GM23338 (cell line): ENCODE measurements at regions not wholly inside any gene's neighbourhood (a gene's known extent, or its start where the extent isn't known, plus 50 kb on each side); places are given as distances from the start of the nearest gene placed in this dataset.

Experiments
- ATAC-seq: fragments of 200-7000 bp; cut with Tn5 transposase; 3 replicates; pipeline ENCODE4 v1.9.1; 2020
- DNase-seq: peaks from one replicate; pipeline ENCODE4 v3.0.0-alpha.2; 2015; ENCODE audit warnings: low spot score
- H2AFZ ChIP-seq: fragments of 200-600 bp; sonication (generic); 2 replicates; pipeline ENCODE4 v1.8.0; 2016; ENCODE audit warnings: antibody characterized with exemption, mild to moderate bottlenecking, moderate library complexity
- H3F3A ChIP-seq: fragments of 200-600 bp; sonication (generic); replicated peaks from 2 replicates; pipeline ENCODE4 v1.8.0; 2017; ENCODE audit warnings: antibody characterized with exemption, mixed run types, low read depth
- H3K27ac ChIP-seq: fragments of 200-600 bp; sonication (generic); 2 replicates; pipeline ENCODE4 v1.6.1; 2016; ENCODE audit warnings: low read depth
- H3K27me3 ChIP-seq: fragments of 200-600 bp; sonication (generic); 2 replicates; pipeline ENCODE4 v1.8.0; 2016; ENCODE audit warnings: mild to moderate bottlenecking, mixed run types, moderate library complexity; ENCODE audit not compliant: insufficient read depth
- H3K36me3 ChIP-seq: fragments of 200-600 bp; sonication (generic); 2 replicates; pipeline ENCODE4 v1.8.0; 2016; ENCODE audit warnings: mild to moderate bottlenecking; ENCODE audit not compliant: insufficient read depth
- H3K4me1 ChIP-seq: fragments of 200-600 bp; sonication (generic); 2 replicates; pipeline ENCODE4 v1.8.0; 2016; ENCODE audit warnings: mild to moderate bottlenecking, moderate library complexity; ENCODE audit not compliant: insufficient read depth
- H3K4me2 ChIP-seq: fragments of 200-600 bp; sonication (generic); 2 replicates; pipeline ENCODE4 v1.7.1; 2017; ENCODE audit warnings: mixed run types
- H3K4me3 ChIP-seq: fragments of 200-600 bp; sonication (generic); 2 replicates; pipeline ENCODE4 v1.6.1; 2016; ENCODE audit warnings: mixed run types
- H3K79me2 ChIP-seq: fragments of 200-600 bp; sonication (generic); replicated peaks from 2 replicates; pipeline ENCODE4 v1.8.0; 2017; ENCODE audit warnings: mild to moderate bottlenecking; ENCODE audit not compliant: insufficient read depth
- H3K9me2 ChIP-seq: fragments of 200-600 bp; sonication (generic); 2 replicates; pipeline ENCODE4 v1.8.0; 2017; ENCODE audit not compliant: insufficient read depth
- H4K20me1 ChIP-seq: fragments of 200-600 bp; sonication (generic); replicated peaks from 2 replicates; pipeline ENCODE4 v1.8.0; 2017; ENCODE audit warnings: mild to moderate bottlenecking; ENCODE audit not compliant: insufficient read depth
- H3K27ac Mint-ChIP-seq: 2 replicates; pipeline ENCODE4 v1.8.0; 2020; ENCODE audit warnings: inconsistent platforms, mild to moderate bottlenecking, moderate library complexity, mixed read lengths
- H3K27me3 Mint-ChIP-seq: 3 replicates; pipeline ENCODE4 v1.8.0; 2022; ENCODE audit warnings: low read depth, mild to moderate bottlenecking, moderate library complexity, mixed read lengths, inconsistent platforms; ENCODE audit not compliant: insufficient read depth, poor library complexity
- H3K36me3 Mint-ChIP-seq: 3 replicates; pipeline ENCODE4 v1.8.0; 2021; ENCODE audit warnings: low read depth, mild to moderate bottlenecking, inconsistent platforms, moderate library complexity, mixed read lengths
- H3K4me1 Mint-ChIP-seq: 3 replicates; pipeline ENCODE4 v1.8.0; 2020; ENCODE audit warnings: mild to moderate bottlenecking, inconsistent platforms, mixed read lengths
- H3K4me3 Mint-ChIP-seq: 3 replicates; pipeline ENCODE4 v1.8.0; 2021; ENCODE audit warnings: moderate library complexity, mild to moderate bottlenecking, inconsistent platforms, mixed read lengths
- H3K9me3 Mint-ChIP-seq: 3 replicates; pipeline ENCODE4 v1.8.0; 2020; ENCODE audit warnings: moderate library complexity, mild to moderate bottlenecking, inconsistent platforms, mixed read lengths
- CREB1 ChIP-seq: fragments of 250-450 bp; sonication (Bioruptor Pico); IDR thresholded peaks from 2 replicates; pipeline ENCODE4 v1.5.0; 2020; ENCODE audit warnings: low read depth, mild to moderate bottlenecking, moderate library complexity
- EZH2phosphoT487 ChIP-seq: fragments of 200-600 bp; sonication (generic); IDR thresholded peaks from one replicate; pipeline ENCODE4 v1.8.1; 2018; ENCODE audit warnings: antibody characterized with exemption; ENCODE audit not compliant: unreplicated experiment
- NANOG ChIP-seq: IDR thresholded peaks from 2 replicates; pipeline ENCODE4 v1.6.1; 2016; ENCODE audit warnings: antibody characterized with exemption, borderline replicate concordance
- ZNF331 ChIP-seq: fragments of 250-450 bp; sonication (Bioruptor Pico); IDR thresholded peaks from 2 replicates; pipeline ENCODE4 v1.5.0; 2020; ENCODE audit warnings: low read depth, mild to moderate bottlenecking, moderate library complexity
- TF ChIP-seq, protein P1 (sequence below): IDR thresholded peaks from one replicate; pipeline ENCODE4 v1.6.1; 2018; ENCODE audit warnings: antibody characterized with exemption; ENCODE audit not compliant: unreplicated experiment
- TF ChIP-seq, protein P2 (sequence below): IDR thresholded peaks from 2 replicates; pipeline ENCODE4 v1.6.1; 2016; ENCODE audit warnings: antibody characterized with exemption
- TF ChIP-seq, protein P3 (sequence below): fragments of 250-450 bp; sonication (Bioruptor Pico); IDR thresholded peaks from 2 replicates; pipeline ENCODE4 v1.5.0; 2020; ENCODE audit warnings: mild to moderate bottlenecking, moderate library complexity

DNA sequence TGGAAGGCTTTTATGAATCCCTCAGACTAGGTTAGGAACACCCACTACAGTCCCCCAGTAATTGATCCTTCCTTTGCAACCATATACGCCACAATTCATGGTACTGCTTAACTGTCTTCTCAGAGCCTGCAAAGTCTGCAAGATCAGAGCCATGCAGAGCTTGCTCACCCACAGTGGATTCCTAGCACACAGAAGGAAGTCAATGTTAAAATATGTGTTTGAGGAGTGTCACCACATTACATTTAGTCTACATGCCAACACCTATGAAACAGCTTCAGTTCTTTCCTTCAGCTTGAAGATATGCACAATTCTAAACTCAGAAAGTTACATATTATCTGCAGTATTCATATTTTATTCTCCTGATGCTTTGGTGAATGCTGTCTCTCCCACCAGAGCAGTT is 138.5 kb downstream of the NDUFA12 start:
- Histone ChIP-seq H3K27ac (no peak overlapping the region), H3K4me2 (no peak overlapping the region), H3F3A (no peaks in the 10 kb centered on the region), H3K4me3 (no peak overlapping the region), H3K9me2 (no peaks in the 10 kb centered on the region), H2AFZ (no peak overlapping the region), H4K20me1 (no peaks in the 10 kb centered on the region), H3K4me1 (no peaks in the 10 kb centered on the region; the same call in 1 of the 2 replicates), H3K79me2 (no peaks in the 10 kb centered on the region), H3K36me3 (no peaks in the 10 kb centered on the region), H3K27me3 (no peaks in the 10 kb centered on the region)
- Mint-ChIP-seq H3K36me3 (no peaks in the 10 kb centered on the region), H3K4me1 (no peaks in the 10 kb centered on the region), H3K27ac (no peak overlapping the region), H3K27me3 (no peaks in the 10 kb centered on the region), H3K4me3 (no peak overlapping the region), H3K9me3 (no peaks in the 10 kb centered on the region)
- DNase-seq: no peak
- ATAC-seq: no peak
- TF ChIP-seq, protein P1, sequence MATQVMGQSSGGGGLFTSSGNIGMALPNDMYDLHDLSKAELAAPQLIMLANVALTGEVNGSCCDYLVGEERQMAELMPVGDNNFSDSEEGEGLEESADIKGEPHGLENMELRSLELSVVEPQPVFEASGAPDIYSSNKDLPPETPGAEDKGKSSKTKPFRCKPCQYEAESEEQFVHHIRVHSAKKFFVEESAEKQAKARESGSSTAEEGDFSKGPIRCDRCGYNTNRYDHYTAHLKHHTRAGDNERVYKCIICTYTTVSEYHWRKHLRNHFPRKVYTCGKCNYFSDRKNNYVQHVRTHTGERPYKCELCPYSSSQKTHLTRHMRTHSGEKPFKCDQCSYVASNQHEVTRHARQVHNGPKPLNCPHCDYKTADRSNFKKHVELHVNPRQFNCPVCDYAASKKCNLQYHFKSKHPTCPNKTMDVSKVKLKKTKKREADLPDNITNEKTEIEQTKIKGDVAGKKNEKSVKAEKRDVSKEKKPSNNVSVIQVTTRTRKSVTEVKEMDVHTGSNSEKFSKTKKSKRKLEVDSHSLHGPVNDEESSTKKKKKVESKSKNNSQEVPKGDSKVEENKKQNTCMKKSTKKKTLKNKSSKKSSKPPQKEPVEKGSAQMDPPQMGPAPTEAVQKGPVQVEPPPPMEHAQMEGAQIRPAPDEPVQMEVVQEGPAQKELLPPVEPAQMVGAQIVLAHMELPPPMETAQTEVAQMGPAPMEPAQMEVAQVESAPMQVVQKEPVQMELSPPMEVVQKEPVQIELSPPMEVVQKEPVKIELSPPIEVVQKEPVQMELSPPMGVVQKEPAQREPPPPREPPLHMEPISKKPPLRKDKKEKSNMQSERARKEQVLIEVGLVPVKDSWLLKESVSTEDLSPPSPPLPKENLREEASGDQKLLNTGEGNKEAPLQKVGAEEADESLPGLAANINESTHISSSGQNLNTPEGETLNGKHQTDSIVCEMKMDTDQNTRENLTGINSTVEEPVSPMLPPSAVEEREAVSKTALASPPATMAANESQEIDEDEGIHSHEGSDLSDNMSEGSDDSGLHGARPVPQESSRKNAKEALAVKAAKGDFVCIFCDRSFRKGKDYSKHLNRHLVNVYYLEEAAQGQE: no peak
- TF ChIP-seq NANOG (no peak), ZNF331 (no peak)

DNA sequence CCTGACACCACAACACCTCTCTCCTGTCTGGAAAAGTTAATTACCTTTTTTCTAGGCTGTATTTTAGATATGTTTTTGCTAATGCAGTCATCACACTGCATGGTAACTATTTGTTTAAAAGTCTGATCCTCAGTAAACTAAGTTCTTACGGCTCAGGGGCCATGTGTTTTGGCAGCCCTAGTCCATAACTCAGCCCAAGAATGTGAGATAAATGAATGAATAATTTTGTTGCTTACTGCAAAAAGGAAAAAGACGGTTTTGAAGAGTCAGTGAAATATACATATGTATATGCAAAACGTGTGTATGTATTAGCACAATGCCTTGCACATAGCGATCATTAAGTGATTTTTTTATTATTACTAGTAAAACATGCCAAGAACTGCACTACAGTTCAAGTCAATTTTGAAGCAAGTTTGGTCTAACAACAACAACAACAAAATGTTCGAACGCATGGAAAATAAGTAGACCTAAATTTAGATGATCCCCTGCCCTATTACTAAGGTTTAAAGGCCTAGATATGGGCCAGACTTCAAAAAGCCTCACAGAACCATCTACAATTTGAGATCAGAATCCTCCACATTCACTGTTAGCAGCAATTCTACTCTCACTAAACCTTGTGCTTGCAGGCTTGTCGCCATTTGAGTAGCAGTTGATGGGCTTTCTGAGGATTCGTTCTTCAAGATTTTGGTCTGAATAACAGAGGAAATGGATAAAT is 140.0 kb downstream of the NDUFA12 start:
- Histone ChIP-seq H3K27me3 (no peaks in the 10 kb centered on the region), H3K9me2 (no peaks in the 10 kb centered on the region), H4K20me1 (no peaks in the 10 kb centered on the region), H2AFZ (no peak overlapping the region), H3K36me3 (no peaks in the 10 kb centered on the region), H3K4me3 (no peak overlapping the region), H3F3A (no peaks in the 10 kb centered on the region), H3K4me2 (no peak overlapping the region), H3K79me2 (no peaks in the 10 kb centered on the region), H3K27ac (no peak overlapping the region), H3K4me1 (no peaks in the 10 kb centered on the region; the same call in 1 of the 2 replicates)
- no peaks in the 10 kb centered on the region for H3K36me3 Mint-ChIP-seq
- no peak overlapping the region for H3K4me3 Mint-ChIP-seq
- no peaks in the 10 kb centered on the region for H3K27me3 Mint-ChIP-seq
- no peaks in the 10 kb centered on the region for H3K9me3 Mint-ChIP-seq
- H3K4me1 Mint-ChIP-seq: peaks cover 5% of the 10 kb centered on the region; the same call in 2 of the 3 replicates
- no peak for ATAC-seq
- no peak overlapping the region for H3K27ac Mint-ChIP-seq
- DNase-seq: no peak
- TF ChIP-seq, protein P2, sequence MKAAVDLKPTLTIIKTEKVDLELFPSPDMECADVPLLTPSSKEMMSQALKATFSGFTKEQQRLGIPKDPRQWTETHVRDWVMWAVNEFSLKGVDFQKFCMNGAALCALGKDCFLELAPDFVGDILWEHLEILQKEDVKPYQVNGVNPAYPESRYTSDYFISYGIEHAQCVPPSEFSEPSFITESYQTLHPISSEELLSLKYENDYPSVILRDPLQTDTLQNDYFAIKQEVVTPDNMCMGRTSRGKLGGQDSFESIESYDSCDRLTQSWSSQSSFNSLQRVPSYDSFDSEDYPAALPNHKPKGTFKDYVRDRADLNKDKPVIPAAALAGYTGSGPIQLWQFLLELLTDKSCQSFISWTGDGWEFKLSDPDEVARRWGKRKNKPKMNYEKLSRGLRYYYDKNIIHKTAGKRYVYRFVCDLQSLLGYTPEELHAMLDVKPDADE: no peak
- TF ChIP-seq, protein P3, sequence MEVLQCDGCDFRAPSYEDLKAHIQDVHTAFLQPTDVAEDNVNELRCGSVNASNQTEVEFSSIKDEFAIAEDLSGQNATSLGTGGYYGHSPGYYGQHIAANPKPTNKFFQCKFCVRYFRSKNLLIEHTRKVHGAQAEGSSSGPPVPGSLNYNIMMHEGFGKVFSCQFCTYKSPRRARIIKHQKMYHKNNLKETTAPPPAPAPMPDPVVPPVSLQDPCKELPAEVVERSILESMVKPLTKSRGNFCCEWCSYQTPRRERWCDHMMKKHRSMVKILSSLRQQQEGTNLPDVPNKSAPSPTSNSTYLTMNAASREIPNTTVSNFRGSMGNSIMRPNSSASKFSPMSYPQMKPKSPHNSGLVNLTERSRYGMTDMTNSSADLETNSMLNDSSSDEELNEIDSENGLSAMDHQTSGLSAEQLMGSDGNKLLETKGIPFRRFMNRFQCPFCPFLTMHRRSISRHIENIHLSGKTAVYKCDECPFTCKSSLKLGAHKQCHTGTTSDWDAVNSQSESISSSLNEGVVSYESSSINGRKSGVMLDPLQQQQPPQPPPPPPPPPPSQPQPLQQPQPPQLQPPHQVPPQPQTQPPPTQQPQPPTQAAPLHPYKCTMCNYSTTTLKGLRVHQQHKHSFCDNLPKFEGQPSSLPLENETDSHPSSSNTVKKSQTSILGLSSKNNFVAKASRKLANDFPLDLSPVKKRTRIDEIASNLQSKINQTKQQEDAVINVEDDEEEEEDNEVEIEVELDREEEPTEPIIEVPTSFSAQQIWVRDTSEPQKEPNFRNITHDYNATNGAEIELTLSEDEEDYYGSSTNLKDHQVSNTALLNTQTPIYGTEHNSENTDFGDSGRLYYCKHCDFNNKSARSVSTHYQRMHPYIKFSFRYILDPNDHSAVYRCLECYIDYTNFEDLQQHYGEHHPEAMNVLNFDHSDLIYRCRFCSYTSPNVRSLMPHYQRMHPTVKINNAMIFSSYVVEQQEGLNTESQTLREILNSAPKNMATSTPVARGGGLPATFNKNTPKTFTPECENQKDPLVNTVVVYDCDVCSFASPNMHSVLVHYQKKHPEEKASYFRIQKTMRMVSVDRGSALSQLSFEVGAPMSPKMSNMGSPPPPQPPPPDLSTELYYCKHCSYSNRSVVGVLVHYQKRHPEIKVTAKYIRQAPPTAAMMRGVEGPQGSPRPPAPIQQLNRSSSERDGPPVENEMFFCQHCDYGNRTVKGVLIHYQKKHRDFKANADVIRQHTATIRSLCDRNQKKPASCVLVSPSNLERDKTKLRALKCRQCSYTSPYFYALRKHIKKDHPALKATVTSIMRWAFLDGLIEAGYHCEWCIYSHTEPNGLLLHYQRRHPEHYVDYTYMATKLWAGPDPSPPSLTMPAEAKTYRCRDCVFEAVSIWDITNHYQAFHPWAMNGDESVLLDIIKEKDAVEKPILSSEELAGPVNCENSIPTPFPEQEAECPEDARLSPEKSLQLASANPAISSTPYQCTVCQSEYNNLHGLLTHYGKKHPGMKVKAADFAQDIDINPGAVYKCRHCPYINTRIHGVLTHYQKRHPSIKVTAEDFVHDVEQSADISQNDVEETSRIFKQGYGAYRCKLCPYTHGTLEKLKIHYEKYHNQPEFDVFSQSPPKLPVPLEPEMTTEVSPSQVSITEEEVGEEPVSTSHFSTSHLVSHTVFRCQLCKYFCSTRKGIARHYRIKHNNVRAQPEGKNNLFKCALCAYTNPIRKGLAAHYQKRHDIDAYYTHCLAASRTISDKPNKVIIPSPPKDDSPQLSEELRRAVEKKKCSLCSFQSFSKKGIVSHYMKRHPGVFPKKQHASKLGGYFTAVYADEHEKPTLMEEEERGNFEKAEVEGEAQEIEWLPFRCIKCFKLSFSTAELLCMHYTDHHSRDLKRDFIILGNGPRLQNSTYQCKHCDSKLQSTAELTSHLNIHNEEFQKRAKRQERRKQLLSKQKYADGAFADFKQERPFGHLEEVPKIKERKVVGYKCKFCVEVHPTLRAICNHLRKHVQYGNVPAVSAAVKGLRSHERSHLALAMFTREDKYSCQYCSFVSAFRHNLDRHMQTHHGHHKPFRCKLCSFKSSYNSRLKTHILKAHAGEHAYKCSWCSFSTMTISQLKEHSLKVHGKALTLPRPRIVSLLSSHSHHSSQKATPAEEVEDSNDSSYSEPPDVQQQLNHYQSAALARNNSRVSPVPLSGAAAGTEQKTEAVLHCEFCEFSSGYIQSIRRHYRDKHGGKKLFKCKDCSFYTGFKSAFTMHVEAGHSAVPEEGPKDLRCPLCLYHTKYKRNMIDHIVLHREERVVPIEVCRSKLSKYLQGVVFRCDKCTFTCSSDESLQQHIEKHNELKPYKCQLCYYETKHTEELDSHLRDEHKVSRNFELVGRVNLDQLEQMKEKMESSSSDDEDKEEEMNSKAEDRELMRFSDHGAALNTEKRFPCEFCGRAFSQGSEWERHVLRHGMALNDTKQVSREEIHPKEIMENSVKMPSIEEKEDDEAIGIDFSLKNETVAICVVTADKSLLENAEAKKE (CRISPR knock-in tag): no peak
- TF ChIP-seq EZH2phosphoT487 (no peak), ZNF331 (no peak), CREB1 (no peak)
